ENCODE measurements at regions not wholly inside any gene's neighbourhood (a gene's known extent, or its start where the extent isn't known, plus 50 kb on each side); places are given as distances from the start of the nearest gene placed in this dataset.

DNA sequence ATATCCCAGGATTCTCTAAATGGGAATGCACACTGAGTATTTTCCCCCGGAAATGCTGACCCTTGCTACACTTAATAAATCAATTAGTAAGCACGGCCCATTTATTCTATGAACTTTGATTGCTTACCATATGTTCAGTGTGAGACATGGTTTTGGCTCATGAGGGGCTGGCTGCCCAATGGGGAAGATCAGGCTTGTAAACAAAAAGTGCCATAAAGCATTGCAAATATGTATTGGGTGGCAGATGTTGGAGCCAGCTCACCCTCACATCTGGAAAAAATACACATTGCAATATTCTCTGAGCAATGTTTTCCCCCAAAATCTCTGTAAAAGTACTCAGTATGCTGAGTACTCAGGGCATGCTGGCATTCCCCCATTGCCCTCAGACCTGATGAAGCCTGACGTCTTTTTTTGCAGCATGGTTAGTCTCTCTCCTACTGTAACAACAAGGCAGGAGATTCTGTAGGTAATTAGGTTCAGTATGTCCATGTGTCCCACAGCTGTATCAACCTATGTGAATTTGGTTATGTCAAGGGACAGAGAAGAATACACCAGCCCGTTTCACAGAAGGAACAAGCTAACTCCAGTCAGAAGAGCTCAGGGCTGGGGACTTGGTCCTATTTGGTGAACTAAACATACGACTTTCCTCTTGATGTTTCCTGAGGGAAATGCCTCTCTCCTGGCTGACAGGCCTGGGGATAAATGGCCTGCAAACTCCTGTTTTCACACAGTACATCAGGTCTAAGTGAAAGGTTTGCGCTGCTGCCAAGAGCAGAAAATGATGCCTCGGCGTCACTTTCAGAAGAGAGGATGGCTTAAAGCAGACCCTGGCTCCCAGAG, 202.4 kb downstream of the INSIG2 start:
- H3K36me3 Mint-ChIP-seq (ENCODE audit: low read depth, unreplicated experiment) = peaks cover 4% of the 10 kb centered on the region

DNA sequence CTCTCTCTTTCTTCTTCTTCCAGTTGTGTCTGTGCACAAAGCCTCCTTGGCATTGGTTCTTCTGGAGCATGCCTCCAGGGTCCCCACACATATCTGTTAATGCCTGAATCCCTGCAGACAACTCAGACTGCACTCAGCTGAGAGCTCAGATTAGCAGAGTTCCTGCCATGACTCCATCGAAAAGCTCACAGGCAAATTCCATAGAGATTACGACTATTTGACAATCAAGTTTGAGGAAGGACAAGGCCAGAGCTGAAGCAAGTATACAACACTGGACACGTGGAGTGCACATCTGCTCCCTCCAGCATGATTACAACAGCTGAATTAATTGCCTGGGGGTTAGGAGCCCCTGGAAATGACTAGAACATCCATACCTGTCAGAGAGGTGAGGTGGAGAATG, 190.7 kb downstream of the INSIG2 start:
- peaks cover 12% of the 10 kb centered on the region for H3K4me1 Mint-ChIP-seq (ENCODE audit: low read depth, unreplicated experiment)
- H3K27ac ChIP-seq (ENCODE audit: low read depth, low read length) = no peak overlapping the region

More for the DNA sequence above, 202.4 kb downstream of the INSIG2 start:
- Mint-ChIP-seq H3K4me1 (ENCODE audit: low read depth, unreplicated experiment) (peaks cover 2% of the 10 kb centered on the region), H3K9me3 (ENCODE audit: unreplicated experiment) (no peaks in the 10 kb centered on the region), H3K4me3 (ENCODE audit: unreplicated experiment) (no peak overlapping the region), H3K27ac (ENCODE audit: unreplicated experiment) (no peak overlapping the region), H3K27me3 (ENCODE audit: low read depth, unreplicated experiment) (peaks cover 10% of the 10 kb centered on the region)
- DNase-seq (ENCODE audit: low read depth) (no peak), FAIRE-seq (no peak)
- Histone ChIP-seq H3K27me3 (ENCODE audit: insufficient read depth, low read length) (peaks cover 4% of the 10 kb centered on the region), H3K9ac (ENCODE audit: low read length) (no peak overlapping the region), H3K4me1 (ENCODE audit: insufficient read depth, low read length) (no peaks in the 10 kb centered on the region), H3K9me3 (ENCODE audit: insufficient read depth, low read depth, low read length) (no peaks in the 10 kb centered on the region), H2AFZ (ENCODE audit: low read depth, low read length) (no peak overlapping the region), H3K4me3 (ENCODE audit: insufficient read depth, low read depth, low read length) (no peak overlapping the region), H3K4me2 (ENCODE audit: low read length) (no peak overlapping the region), H3K27ac (ENCODE audit: low read depth, low read length) (no peak overlapping the region), H3K79me2 (ENCODE audit: insufficient read depth, low read length) (no peaks in the 10 kb centered on the region), H3K36me3 (ENCODE audit: insufficient read depth, low read length) (no peaks in the 10 kb centered on the region), H4K20me1 (ENCODE audit: insufficient read depth, low read length) (no peaks in the 10 kb centered on the region)
- TF ChIP-seq, protein P1, sequence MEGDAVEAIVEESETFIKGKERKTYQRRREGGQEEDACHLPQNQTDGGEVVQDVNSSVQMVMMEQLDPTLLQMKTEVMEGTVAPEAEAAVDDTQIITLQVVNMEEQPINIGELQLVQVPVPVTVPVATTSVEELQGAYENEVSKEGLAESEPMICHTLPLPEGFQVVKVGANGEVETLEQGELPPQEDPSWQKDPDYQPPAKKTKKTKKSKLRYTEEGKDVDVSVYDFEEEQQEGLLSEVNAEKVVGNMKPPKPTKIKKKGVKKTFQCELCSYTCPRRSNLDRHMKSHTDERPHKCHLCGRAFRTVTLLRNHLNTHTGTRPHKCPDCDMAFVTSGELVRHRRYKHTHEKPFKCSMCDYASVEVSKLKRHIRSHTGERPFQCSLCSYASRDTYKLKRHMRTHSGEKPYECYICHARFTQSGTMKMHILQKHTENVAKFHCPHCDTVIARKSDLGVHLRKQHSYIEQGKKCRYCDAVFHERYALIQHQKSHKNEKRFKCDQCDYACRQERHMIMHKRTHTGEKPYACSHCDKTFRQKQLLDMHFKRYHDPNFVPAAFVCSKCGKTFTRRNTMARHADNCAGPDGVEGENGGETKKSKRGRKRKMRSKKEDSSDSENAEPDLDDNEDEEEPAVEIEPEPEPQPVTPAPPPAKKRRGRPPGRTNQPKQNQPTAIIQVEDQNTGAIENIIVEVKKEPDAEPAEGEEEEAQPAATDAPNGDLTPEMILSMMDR (IDR thresholded peaks at IDR 0.05; ENCODE audit: insufficient read depth, low read depth, low read length) = no peak
- TF ChIP-seq EZH2 (IDR thresholded peaks at IDR 0.05; ENCODE audit: insufficient read depth, low read length) = no peak

More for the DNA sequence above, 190.7 kb downstream of the INSIG2 start:
- no peak for TF ChIP-seq EZH2 (IDR thresholded peaks at IDR 0.05; ENCODE audit: insufficient read depth, low read length)
- TF ChIP-seq, protein P1 (IDR thresholded peaks at IDR 0.05; ENCODE audit: insufficient read depth, low read depth, low read length) = no peak
- no peaks in the 10 kb centered on the region for H3K4me1 ChIP-seq (ENCODE audit: insufficient read depth, low read length)
- Mint-ChIP-seq H3K9me3 (ENCODE audit: unreplicated experiment) (peaks cover 2% of the 10 kb centered on the region), H3K4me3 (ENCODE audit: unreplicated experiment) (no peak overlapping the region), H3K27ac (ENCODE audit: unreplicated experiment) (no peak overlapping the region), H3K36me3 (ENCODE audit: low read depth, unreplicated experiment) (no peaks in the 10 kb centered on the region), H3K27me3 (ENCODE audit: low read depth, unreplicated experiment) (peaks cover 36% of the 10 kb centered on the region)
- H3K9me3 ChIP-seq (ENCODE audit: insufficient read depth, low read depth, low read length) = no peaks in the 10 kb centered on the region
- peaks cover 6% of the 10 kb centered on the region for H3K27me3 ChIP-seq (ENCODE audit: insufficient read depth, low read length)
- no peak overlapping the region for H3K9ac ChIP-seq (ENCODE audit: low read length)
- no peaks in the 10 kb centered on the region for H4K20me1 ChIP-seq (ENCODE audit: insufficient read depth, low read length)
- no peak overlapping the region for H3K4me3 ChIP-seq (ENCODE audit: insufficient read depth, low read depth, low read length)
- H3K36me3 ChIP-seq (ENCODE audit: insufficient read depth, low read length) = no peaks in the 10 kb centered on the region
- DNase-seq (ENCODE audit: low read depth) (no peak), FAIRE-seq (no peak)
- H3K79me2 ChIP-seq (ENCODE audit: insufficient read depth, low read length) = no peaks in the 10 kb centered on the region
- H2AFZ ChIP-seq (ENCODE audit: low read depth, low read length) = no peak overlapping the region
- H3K4me2 ChIP-seq (ENCODE audit: low read length) = no peak overlapping the region
